SK-N-MC (cell line): ENCODE measurements at regions not wholly inside any gene's neighbourhood (a gene's known extent, or its start where the extent isn't known, plus 50 kb on each side); places are given as distances from the start of the nearest gene placed in this dataset.

Experiments
- DNase-seq: peaks from one replicate; pipeline ENCODE4 v3.0.0-alpha.2; 2011; ENCODE audit warnings: low read depth, low spot score
- H3K27ac ChIP-seq: fragments of 200-600 bp; sonication (generic); 2 replicates; pipeline ENCODE4 v1.5.1; 2016; ENCODE audit warnings: mixed run types
- H3K36me3 ChIP-seq: fragments of 200-600 bp; sonication (generic); 2 replicates; pipeline ENCODE4 v1.6.1; 2017; ENCODE audit warnings: antibody characterized with exemption, low read length, mixed read lengths; ENCODE audit not compliant: insufficient read depth
- H3K4me3 ChIP-seq: fragments of 200-600 bp; sonication (generic); 2 replicates; pipeline ENCODE4 v1.5.1; 2016
- H3K9ac ChIP-seq: fragments of 200-600 bp; sonication (generic); 2 replicates; pipeline ENCODE4 v1.8.0; 2017; ENCODE audit warnings: mixed run types, mixed read lengths; ENCODE audit not compliant: insufficient read length
- H3K9me3 ChIP-seq: fragments of 200-600 bp; sonication (generic); 2 replicates; pipeline ENCODE4 v1.6.1; 2017; ENCODE audit warnings: low read depth, mild to moderate bottlenecking, antibody characterized with exemption, low read length, moderate library complexity, mixed read lengths
- EZH2 ChIP-seq: fragments of 200-600 bp; sonication (generic); IDR thresholded peaks from one replicate; pipeline ENCODE4 v1.6.1; 2017; ENCODE audit warnings: antibody characterized with exemption
- FOXP2 ChIP-seq: optimal IDR thresholded peaks from 2 replicates; pipeline ENCODE3; 2011; ENCODE audit warnings: mild to moderate bottlenecking, moderate library complexity; ENCODE audit not compliant: insufficient read depth; ENCODE audit errors: extremely low read length, control extremely low read depth
- POLR2AphosphoS5 ChIP-seq: IDR thresholded peaks from 2 replicates; pipeline ENCODE4 v1.6.1; 2012; ENCODE audit warnings: mild to moderate bottlenecking, low read depth, low read length, borderline replicate concordance

GRCh38 chr7:113806633-113807327 lies 112.0 kb downstream of the PPP1R3A start:
- DNase-seq, result no peak
- Histone ChIP-seq H3K4me3 (no peak overlapping the region), H3K36me3 (no peaks in the 10 kb centered on the region), H3K9ac (no peak overlapping the region), H3K27ac (no peak overlapping the region), H3K9me3 (no peaks in the 10 kb centered on the region)
- no peak for TF ChIP-seq POLR2AphosphoS5
- no peak for TF ChIP-seq FOXP2
- no peak for TF ChIP-seq EZH2

- no peak overlapping the region for H3K9ac ChIP-seq
- no peaks in the 10 kb centered on the region for H3K9me3 ChIP-seq
- no peak for DNase-seq
- H3K36me3 ChIP-seq, result no peaks in the 10 kb centered on the region
- H3K27ac ChIP-seq, result no peak overlapping the region
- TF ChIP-seq FOXP2, result no peak
- no peak for TF ChIP-seq POLR2AphosphoS5
- no peak for TF ChIP-seq EZH2
- H3K4me3 ChIP-seq, result no peak overlapping the region
Measured at GRCh38 chr7:113805976-113806375, 112.8 kb downstream of the PPP1R3A start.

GRCh38 chr7:113804475-113805095 lies 114.2 kb downstream of the PPP1R3A start:
- Histone ChIP-seq H3K9me3 (no peaks in the 10 kb centered on the region), H3K9ac (no peak overlapping the region), H3K4me3 (no peak overlapping the region), H3K36me3 (no peaks in the 10 kb centered on the region), H3K27ac (no peak overlapping the region)
- no peak for DNase-seq
- TF ChIP-seq POLR2AphosphoS5 (no peak), EZH2 (no peak), FOXP2 (no peak)

GRCh38 chr7:113801751-113802150 lies 117.1 kb downstream of the PPP1R3A start:
- Histone ChIP-seq H3K9me3 (no peaks in the 10 kb centered on the region), H3K27ac (no peak overlapping the region), H3K4me3 (no peak overlapping the region), H3K36me3 (no peaks in the 10 kb centered on the region), H3K9ac (no peak overlapping the region)
- TF ChIP-seq POLR2AphosphoS5, result no peak
- TF ChIP-seq FOXP2, result no peak
- TF ChIP-seq EZH2, result no peak
- DNase-seq, result no peak

GRCh38 chr7:113800826-113801225 lies 118.0 kb downstream of the PPP1R3A start:
- no peak for DNase-seq
- Histone ChIP-seq H3K27ac (no peak overlapping the region), H3K9ac (no peak overlapping the region), H3K36me3 (no peaks in the 10 kb centered on the region), H3K4me3 (no peak overlapping the region), H3K9me3 (no peaks in the 10 kb centered on the region)
- TF ChIP-seq FOXP2, result no peak
- TF ChIP-seq EZH2, result no peak
- no peak for TF ChIP-seq POLR2AphosphoS5

GRCh38 chr7:113799896-113800295 lies 118.9 kb downstream of the PPP1R3A start:
- Histone ChIP-seq H3K4me3 (no peak overlapping the region), H3K9me3 (no peaks in the 10 kb centered on the region), H3K36me3 (no peaks in the 10 kb centered on the region), H3K27ac (no peak overlapping the region), H3K9ac (no peak overlapping the region)
- no peak for TF ChIP-seq FOXP2
- TF ChIP-seq POLR2AphosphoS5, result no peak
- no peak for TF ChIP-seq EZH2
- no peak for DNase-seq

- no peak overlapping the region for H3K27ac ChIP-seq
- H3K9ac ChIP-seq, result no peak overlapping the region
- no peaks in the 10 kb centered on the region for H3K36me3 ChIP-seq
- no peaks in the 10 kb centered on the region for H3K9me3 ChIP-seq
- H3K4me3 ChIP-seq, result no peak overlapping the region
- TF ChIP-seq FOXP2 (no peak), EZH2 (no peak), POLR2AphosphoS5 (no peak)
- no peak for DNase-seq
Measured at GRCh38 chr7:113797420-113798010, 121.3 kb downstream of the PPP1R3A start.

GRCh38 chr7:113796557-113796956 lies 122.3 kb downstream of the PPP1R3A start:
- DNase-seq, result peak; percentile 64
- TF ChIP-seq FOXP2 (no peak), POLR2AphosphoS5 (no peak), EZH2 (no peak)
- H3K9ac ChIP-seq, result no peak overlapping the region

GRCh38 chr7:113794573-113794972 lies 124.2 kb downstream of the PPP1R3A start:
- Histone ChIP-seq H3K4me3 (no peak overlapping the region), H3K27ac (no peak overlapping the region), H3K36me3 (no peaks in the 10 kb centered on the region), H3K9me3 (no peaks in the 10 kb centered on the region), H3K9ac (no peak overlapping the region)
- TF ChIP-seq FOXP2 (no peak), POLR2AphosphoS5 (no peak), EZH2 (no peak)
- no peak for DNase-seq

More at GRCh38 chr7:113796557-113796956, 122.3 kb downstream of the PPP1R3A start:
- Histone ChIP-seq H3K36me3 (no peaks in the 10 kb centered on the region), H3K9me3 (no peaks in the 10 kb centered on the region), H3K27ac (no peak overlapping the region), H3K4me3 (no peak overlapping the region)
